Cardiac muscle cell (in vitro differentiated cells and primary cell): ENCODE measurements at regions not wholly inside any gene's neighbourhood (a gene's known extent, or its start where the extent isn't known, plus 50 kb on each side); places are given as distances from the start of the nearest gene placed in this dataset.

Experiments
- DNase-seq, 2 donors: peaks; one replicate each; pipeline versions ENCODE4 v3.0.0 to v3.0.0-alpha.2; 2010 to 2017; ENCODE audit warnings: low read depth in 1 of 2, low spot score in 1 of 2
- H3K27ac ChIP-seq: fragments of 200-600 bp; sonication (generic); 2 replicates; pipeline ENCODE4 v1.5.1; 2016
- H3K27me3 ChIP-seq: fragments of 200-600 bp; sonication (generic); 2 replicates; pipeline ENCODE4 v1.6.0; 2016; ENCODE audit warnings: control low read depth
- H3K36me3 ChIP-seq: fragments of 200-600 bp; sonication (generic); 2 replicates; pipeline ENCODE4 v1.5.1; 2016; ENCODE audit warnings: control low read depth
- H3K4me1 ChIP-seq: fragments of 200-600 bp; sonication (generic); 2 replicates; pipeline ENCODE4 v1.8.1; 2017; ENCODE audit warnings: low read depth, mild to moderate bottlenecking, mixed run types
- H3K4me3 ChIP-seq: fragments of 200-600 bp; sonication (generic); 2 replicates; pipeline ENCODE4 v1.5.1; 2016; ENCODE audit warnings: mild to moderate bottlenecking
- H3K9me3 ChIP-seq: fragments of 200-600 bp; sonication (generic); 2 replicates; pipeline ENCODE4 v1.5.1; 2017; ENCODE audit warnings: low read depth, mild to moderate bottlenecking, control low read depth
- CTCF ChIP-seq: IDR thresholded peaks from 2 replicates; pipeline ENCODE4 v1.5.1; 2012; ENCODE audit warnings: low read depth, mild to moderate bottlenecking, low read length

- no peak overlapping the region for H3K4me3 ChIP-seq
- TF ChIP-seq CTCF, result no peak
- no peaks in the 10 kb centered on the region for H3K27me3 ChIP-seq
- H3K27ac ChIP-seq, result no peak overlapping the region
- H3K4me1 ChIP-seq, result peaks cover 6% of the 10 kb centered on the region
- H3K36me3 ChIP-seq, result no peaks in the 10 kb centered on the region
- DNase-seq, result peak in 1 of 2 donors; percentile 35
- no peaks in the 10 kb centered on the region for H3K9me3 ChIP-seq
Observed at GRCh38 chr14:84864548-84865271, 665.2 kb upstream of the FLRT2 start.

- H3K4me3 ChIP-seq, result no peak overlapping the region
- DNase-seq, result no peak
- H3K36me3 ChIP-seq, result no peaks in the 10 kb centered on the region
- no peaks in the 10 kb centered on the region for H3K4me1 ChIP-seq
- H3K27ac ChIP-seq, result no peak overlapping the region
- H3K27me3 ChIP-seq, result no peaks in the 10 kb centered on the region
- no peak for TF ChIP-seq CTCF
- H3K9me3 ChIP-seq, result no peaks in the 10 kb centered on the region
Observed at GRCh38 chr14:84871734-84872133, 658.2 kb upstream of the FLRT2 start.

- no peak overlapping the region for H3K4me3 ChIP-seq
- H3K27me3 ChIP-seq, result no peaks in the 10 kb centered on the region
- no peak overlapping the region for H3K27ac ChIP-seq
- no peak for DNase-seq
- no peak for TF ChIP-seq CTCF
- H3K9me3 ChIP-seq, result no peaks in the 10 kb centered on the region
- no peaks in the 10 kb centered on the region for H3K36me3 ChIP-seq
- H3K4me1 ChIP-seq, result no peaks in the 10 kb centered on the region
Observed at GRCh38 chr14:84874436-84874835, 655.5 kb upstream of the FLRT2 start.

GRCh38 chr14:84877061-84877460 is 652.9 kb upstream of the FLRT2 start:
- no peaks in the 10 kb centered on the region for H3K4me1 ChIP-seq
- no peaks in the 10 kb centered on the region for H3K27me3 ChIP-seq
- DNase-seq, result no peak
- TF ChIP-seq CTCF, result no peak
- H3K4me3 ChIP-seq, result no peak overlapping the region
- no peaks in the 10 kb centered on the region for H3K9me3 ChIP-seq
- H3K36me3 ChIP-seq, result no peaks in the 10 kb centered on the region
- no peak overlapping the region for H3K27ac ChIP-seq

- no peaks in the 10 kb centered on the region for H3K9me3 ChIP-seq
- DNase-seq, result no peak
- H3K4me1 ChIP-seq, result no peaks in the 10 kb centered on the region
Observed at GRCh38 chr14:84882830-84883229, 647.1 kb upstream of the FLRT2 start.

More at GRCh38 chr14:84882830-84883229, 647.1 kb upstream of the FLRT2 start:
- no peaks in the 10 kb centered on the region for H3K27me3 ChIP-seq
- no peak overlapping the region for H3K27ac ChIP-seq
- no peak for TF ChIP-seq CTCF
- H3K4me3 ChIP-seq, result no peak overlapping the region
- no peaks in the 10 kb centered on the region for H3K36me3 ChIP-seq
